K562 (cell line): ENCODE measurements at regions not wholly inside any gene's neighbourhood (a gene's known extent, or its start where the extent isn't known, plus 50 kb on each side); places are given as distances from the start of the nearest gene placed in this dataset.

Source experiments
- E4F1 ChIP-seq: fragments of 250-450 bp; sonication (Bioruptor Pico); IDR thresholded peaks from 2 replicates; pipeline ENCODE4 v1.5.0; 2021; ENCODE audit warnings: mild to moderate bottlenecking, borderline replicate concordance
- POLR2AphosphoS5 ChIP-seq: IDR thresholded peaks from 2 replicates; pipeline ENCODE4 v1.6.1; 2011; ENCODE audit warnings: mild to moderate bottlenecking, low read depth, low read length, moderate library complexity; ENCODE audit not compliant: control insufficient read depth, insufficient read depth
- RBBP5 ChIP-seq: fragments of 200-600 bp; sonication (generic); IDR thresholded peaks from 2 replicates; pipeline ENCODE4 v1.6.1; 2012; ENCODE audit warnings: borderline replicate concordance, mild to moderate bottlenecking, low read length, control low read depth, inconsistent platforms; ENCODE audit not compliant: insufficient read depth, poor library complexity, severe bottlenecking

- TF ChIP-seq RBBP5 (no peak), E4F1 (CRISPR knock-in tag) (no peak), POLR2AphosphoS5 (no peak)
Measured at GRCh38 chr22:22103078-22103875, 120.7 kb upstream of the TOP3B start.
